ENCODE measurements at regions not wholly inside any gene's neighbourhood (a gene's known extent, or its start where the extent isn't known, plus 50 kb on each side); places are given as distances from the start of the nearest gene placed in this dataset.

DNA sequence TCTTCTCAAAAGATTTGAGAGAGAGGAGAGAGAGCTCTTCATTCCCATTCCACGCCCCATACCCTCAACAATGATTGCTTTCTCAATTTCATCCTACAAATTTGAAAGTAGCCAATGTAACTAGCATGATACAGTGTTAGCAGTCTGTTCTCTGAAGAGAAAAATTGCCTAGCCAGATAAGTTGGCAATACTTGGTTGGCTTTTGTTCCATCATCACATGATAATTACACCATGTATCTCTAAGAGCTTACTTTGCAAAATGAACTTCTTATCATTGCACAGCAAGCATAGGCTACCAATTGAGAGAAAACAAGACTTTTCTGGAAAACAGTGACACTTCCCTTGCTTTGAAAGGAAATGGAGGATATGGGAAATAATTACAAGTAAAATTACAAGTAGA lies 68.9 kb downstream of the FSCB start:
- H3K36me3 ChIP-seq (replicated peaks in 1 of 2; ENCODE audit: control insufficient read depth in 1 of 2, insufficient read depth in 2 of 2, low read length in 1 of 2): no peaks in the 10 kb centered on the region
- TF ChIP-seq MEF2A (IDR thresholded peaks at IDR 0.05; ENCODE audit: borderline replicate concordance, low read depth) (no peak), EP300 (IDR thresholded peaks at IDR 0.05; ENCODE audit: borderline replicate concordance in 1 of 2, low read depth in 1 of 2, low read length in 1 of 2) (no peak), RXRA (IDR thresholded peaks at IDR 0.05; ENCODE audit: borderline replicate concordance, low read depth) (no peak), YY1 (IDR thresholded peaks at IDR 0.05; ENCODE audit: low read depth) (no peak), GATA2 (CRISPR knock-in tag; IDR thresholded peaks at IDR 0.05) (no peak), NFIC (IDR thresholded peaks at IDR 0.05; ENCODE audit: borderline replicate concordance) (no peak), GABPA (IDR thresholded peaks at IDR 0.05; ENCODE audit: low read depth) (no peak), FOXM1 (IDR thresholded peaks at IDR 0.05; ENCODE audit: low read depth) (no peak), ELF1 (IDR thresholded peaks at IDR 0.05) (no peak)
- TF ChIP-seq, protein P1, sequence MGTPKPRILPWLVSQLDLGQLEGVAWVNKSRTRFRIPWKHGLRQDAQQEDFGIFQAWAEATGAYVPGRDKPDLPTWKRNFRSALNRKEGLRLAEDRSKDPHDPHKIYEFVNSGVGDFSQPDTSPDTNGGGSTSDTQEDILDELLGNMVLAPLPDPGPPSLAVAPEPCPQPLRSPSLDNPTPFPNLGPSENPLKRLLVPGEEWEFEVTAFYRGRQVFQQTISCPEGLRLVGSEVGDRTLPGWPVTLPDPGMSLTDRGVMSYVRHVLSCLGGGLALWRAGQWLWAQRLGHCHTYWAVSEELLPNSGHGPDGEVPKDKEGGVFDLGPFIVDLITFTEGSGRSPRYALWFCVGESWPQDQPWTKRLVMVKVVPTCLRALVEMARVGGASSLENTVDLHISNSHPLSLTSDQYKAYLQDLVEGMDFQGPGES (IDR thresholded peaks at IDR 0.05; ENCODE audit: low read depth, low read length): no peak
- TF ChIP-seq, protein P2, sequence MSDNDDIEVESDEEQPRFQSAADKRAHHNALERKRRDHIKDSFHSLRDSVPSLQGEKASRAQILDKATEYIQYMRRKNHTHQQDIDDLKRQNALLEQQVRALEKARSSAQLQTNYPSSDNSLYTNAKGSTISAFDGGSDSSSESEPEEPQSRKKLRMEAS (IDR thresholded peaks at IDR 0.05; ENCODE audit: low read depth): no peak
- TF ChIP-seq, protein P3, sequence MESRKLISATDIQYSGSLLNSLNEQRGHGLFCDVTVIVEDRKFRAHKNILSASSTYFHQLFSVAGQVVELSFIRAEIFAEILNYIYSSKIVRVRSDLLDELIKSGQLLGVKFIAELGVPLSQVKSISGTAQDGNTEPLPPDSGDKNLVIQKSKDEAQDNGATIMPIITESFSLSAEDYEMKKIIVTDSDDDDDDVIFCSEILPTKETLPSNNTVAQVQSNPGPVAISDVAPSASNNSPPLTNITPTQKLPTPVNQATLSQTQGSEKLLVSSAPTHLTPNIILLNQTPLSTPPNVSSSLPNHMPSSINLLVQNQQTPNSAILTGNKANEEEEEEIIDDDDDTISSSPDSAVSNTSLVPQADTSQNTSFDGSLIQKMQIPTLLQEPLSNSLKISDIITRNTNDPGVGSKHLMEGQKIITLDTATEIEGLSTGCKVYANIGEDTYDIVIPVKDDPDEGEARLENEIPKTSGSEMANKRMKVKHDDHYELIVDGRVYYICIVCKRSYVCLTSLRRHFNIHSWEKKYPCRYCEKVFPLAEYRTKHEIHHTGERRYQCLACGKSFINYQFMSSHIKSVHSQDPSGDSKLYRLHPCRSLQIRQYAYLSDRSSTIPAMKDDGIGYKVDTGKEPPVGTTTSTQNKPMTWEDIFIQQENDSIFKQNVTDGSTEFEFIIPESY (IDR thresholded peaks at IDR 0.05; ENCODE audit: borderline replicate concordance, low read depth): no peak
- H2AFZ ChIP-seq (ENCODE audit: low read depth): no peak overlapping the region
- no peak overlapping the region for H3K9ac ChIP-seq
- no peaks in the 10 kb centered on the region for H3F3A ChIP-seq (replicated peaks; ENCODE audit: insufficient read depth)
- no peaks in the 10 kb centered on the region for H3K27me3 ChIP-seq (ENCODE audit: insufficient read depth)
- WGBS (ENCODE audit: low lambda C conversion rate): 0% methylated on average over 1 of the region's 1 CpG
- H3K79me2 ChIP-seq (ENCODE audit: insufficient read depth): no peaks in the 10 kb centered on the region
- no peaks in the 10 kb centered on the region for H3K9me3 ChIP-seq
- H3K4me2 ChIP-seq: no peak overlapping the region
- no peak overlapping the region for H3K4me3 ChIP-seq (ENCODE audit: low read depth in 2 of 2, low read length in 1 of 2)
- H3K27ac ChIP-seq (ENCODE audit: low read depth in 2 of 2, low read length in 1 of 2): no peak overlapping the region
- H3K4me1 ChIP-seq (ENCODE audit: control insufficient read depth in 1 of 2, insufficient read depth in 2 of 2, low read depth in 1 of 2, low read length in 1 of 2): no peaks in the 10 kb centered on the region
- ChIA-PET CTCF (no interaction called here), POLR2A (no interaction called here)
- H3K9me2 ChIP-seq: no peaks in the 10 kb centered on the region
- H4K20me1 ChIP-seq (ENCODE audit: insufficient read depth): no peaks in the 10 kb centered on the region
- no peak for DNase-seq

DNA sequence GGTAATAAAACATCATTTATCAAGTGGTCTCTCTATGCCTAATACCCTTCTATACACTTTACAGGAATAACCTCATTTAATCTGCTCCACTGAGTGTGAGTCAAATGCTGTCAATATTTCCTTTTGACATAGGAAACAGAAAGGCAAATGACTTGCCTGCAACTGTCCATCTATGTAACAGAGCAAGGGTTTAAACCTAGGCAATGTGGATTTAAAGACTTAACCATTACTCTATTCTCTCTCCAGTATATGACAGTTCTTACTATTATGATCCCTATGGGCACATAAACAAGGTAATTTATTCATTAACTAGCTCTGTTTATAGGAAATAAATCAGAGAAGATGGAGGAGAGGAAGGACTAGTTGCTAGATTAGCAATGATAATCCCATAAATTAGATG lies 70.6 kb downstream of the FSCB start:
- ChIA-PET POLR2A (no interaction called here), CTCF (interaction anchor here (0.6 kb wide), 1 partner anchor 304 kb away, joined by 3 read pairs; no protein-coding TSS in a partner anchor)
- no peak for TF ChIP-seq GATA2 (CRISPR knock-in tag; IDR thresholded peaks at IDR 0.05)
- no peak for TF ChIP-seq TAF1 (IDR thresholded peaks at IDR 0.05; ENCODE audit: borderline replicate concordance, low read depth, low read length)
- Histone ChIP-seq H3K36me3 (replicated peaks in 1 of 2; ENCODE audit: control insufficient read depth in 1 of 2, insufficient read depth in 2 of 2, low read length in 1 of 2) (no peaks in the 10 kb centered on the region), H3K27ac (ENCODE audit: low read depth in 2 of 2, low read length in 1 of 2) (no peak overlapping the region), H3K4me1 (ENCODE audit: control insufficient read depth in 1 of 2, insufficient read depth in 2 of 2, low read depth in 1 of 2, low read length in 1 of 2) (no peaks in the 10 kb centered on the region), H3K4me2 (no peak overlapping the region), H3K4me3 (ENCODE audit: low read depth in 2 of 2, low read length in 1 of 2) (no peak overlapping the region), H3K9me3 (no peaks in the 10 kb centered on the region), H3K9me2 (no peaks in the 10 kb centered on the region), H3K27me3 (ENCODE audit: insufficient read depth) (no peaks in the 10 kb centered on the region), H3K79me2 (ENCODE audit: insufficient read depth) (no peaks in the 10 kb centered on the region), H3K9ac (no peak overlapping the region), H4K20me1 (ENCODE audit: insufficient read depth) (no peaks in the 10 kb centered on the region), H2AFZ (ENCODE audit: low read depth) (no peak overlapping the region), H3F3A (replicated peaks; ENCODE audit: insufficient read depth) (no peaks in the 10 kb centered on the region)
- DNase-seq: no peak

Data from SK-N-SH (cell line).